Heart right ventricle (tissue), 16 donors: ENCODE measurements at regions not wholly inside any gene's neighbourhood (a gene's known extent, or its start where the extent isn't known, plus 50 kb on each side); places are given as distances from the start of the nearest gene placed in this dataset.
A peak's percentile ranks its signal among the peaks of the same experiment; 100 is the strongest.

ENCODE experiments used
- ATAC-seq, 8 donors: fragments of 200-7000 bp; cut with Tn5 transposase; one replicate each; pipeline ENCODE4 v1.9.1; 2020; ENCODE audit warnings: mild to moderate bottlenecking in 8 of 8, moderate library complexity in 8 of 8, moderate number of reproducible peaks in 1 of 8
- DNase-seq, 2 donors: peaks; one replicate each; pipeline ENCODE4 v3.0.0-alpha.2; 2020
- H3K27ac ChIP-seq, 10 donors: fragments of 200-600 bp; sonication (generic) in 2 of 10; one replicate each; pipeline versions ENCODE4 v1.5.0 to v1.8.0; 2020 to 2022; ENCODE audit warnings: mild to moderate bottlenecking in 3 of 10
- H3K27me3 ChIP-seq, 7 donors: fragments of 200-600 bp; one replicate each; pipeline ENCODE4 v1.8.0; 2021 to 2022; ENCODE audit warnings: mild to moderate bottlenecking in 2 of 7
- H3K36me3 ChIP-seq, 9 donors: fragments of 200-600 bp; sonication (generic) in 1 of 9; one replicate each; pipeline versions ENCODE4 v1.5.0 to v1.8.0; 2020 to 2022; ENCODE audit warnings: mild to moderate bottlenecking in 2 of 9
- H3K4me1 ChIP-seq, 9 donors: fragments of 200-600 bp; sonication (generic) in 1 of 9; one replicate each; pipeline versions ENCODE4 v1.5.0 to v1.8.0; 2020 to 2022; ENCODE audit warnings: mild to moderate bottlenecking in 4 of 9
- H3K4me3 ChIP-seq, 10 donors: fragments of 200-600 bp; sonication (generic) in 2 of 10; one replicate each; pipeline versions ENCODE4 v1.5.0 to v1.8.0; 2020 to 2022; ENCODE audit warnings: mild to moderate bottlenecking in 7 of 10, moderate library complexity in 2 of 10
- H3K9me3 ChIP-seq, 11 donors: fragments of 200-600 bp in 10 of 11; sonication (generic) in 2 of 11; one replicate each; pipeline versions ENCODE4 v1.5.0 to v1.8.0; 2013 to 2022; ENCODE audit warnings: mild to moderate bottlenecking in 2 of 11, control low read depth in 1 of 11, moderate library complexity in 1 of 11
- WGBS, 2 donors: extraction: QIAGEN DNeasy Blood & Tissue Kit; methylation state at CpG; one replicate each; pipeline ENCODE4 v1.1.7; 2013; ENCODE audit warnings: inconsistent platforms in 1 of 2; 5-methylcytosine and 5-hydroxymethylcytosine counted together
- intact Hi-C, 10 donors: fragments of 100-400 bp; cut with DNase I; formaldehyde crosslinking; loops; one replicate each; pipeline versions ENCODE4 v1.11.1 to v1.14.2; 2022
- TF ChIP-seq, protein P1 (sequence below), 9 donors: fragments of 200-600 bp; sonication (generic) in 2 of 9; IDR thresholded peaks; one replicate each; pipeline versions ENCODE4 v1.5.0 to v1.8.0; 2021 to 2022; ENCODE audit warnings: antibody characterized with exemption in 9 of 9, mild to moderate bottlenecking in 5 of 9, moderate library complexity in 1 of 9
- donor health status: Arrhythmogenic right ventricular cardiomyopathy.
- donor health status: ischemic (EF 13 %, LVEDD 7.1; RV severe dilation, severe dysfunction).
- donor health status: healthy with polysubstance abuse.
- donor health status: DM: no; HTN: yes; CAD: no.
- donor health status: DM: no; HTN: no; CAD: no.
- donor health status: ischemic (EF 25% LVEDD 6.9; RV normal size, moderate dysfunction).
- donor health status: ischemic (EF 25% LVEDD 5.7; RV mildly dilated, moderate dysfunction).
- donor health status: healthy.
- donor health status: DM: yes; HTN: yes; CAD: no.
- donor health status: Ischemic cardiomyopathy.
- donor health status: ischemic (EF 35%, LVEDD 5.7; RV mildly dilated, moderate dysfunction).
- donor health status: nonischemic (EF 11% LVEDD 7.7; RV severe dilation, severe dysfunction).
- donor health status: DM: yes; HTN: yes; CAD: no.
- donor health status: PGD.
- donor health status: ischemic (EF 29% LVEDD 5.4; RV normal size, mild dysfunction).
- donor health status: nonischemic (EF 23%, LVEDD 6.1; RV moderate dilation, normal function).

- no peaks in the 10 kb centered on the region for H3K36me3 ChIP-seq
- peaks cover 0 to 15% (median 0%) of the 10 kb centered on the region in 11 donors for H3K9me3 ChIP-seq
- no peak overlapping the region for H3K27ac ChIP-seq
- no peaks in the 10 kb centered on the region for H3K27me3 ChIP-seq
- DNase-seq (no peak), ATAC-seq (peak in 4 of 8 donors; percentile 11 to 81 (median 53))
- TF ChIP-seq, protein P1, sequence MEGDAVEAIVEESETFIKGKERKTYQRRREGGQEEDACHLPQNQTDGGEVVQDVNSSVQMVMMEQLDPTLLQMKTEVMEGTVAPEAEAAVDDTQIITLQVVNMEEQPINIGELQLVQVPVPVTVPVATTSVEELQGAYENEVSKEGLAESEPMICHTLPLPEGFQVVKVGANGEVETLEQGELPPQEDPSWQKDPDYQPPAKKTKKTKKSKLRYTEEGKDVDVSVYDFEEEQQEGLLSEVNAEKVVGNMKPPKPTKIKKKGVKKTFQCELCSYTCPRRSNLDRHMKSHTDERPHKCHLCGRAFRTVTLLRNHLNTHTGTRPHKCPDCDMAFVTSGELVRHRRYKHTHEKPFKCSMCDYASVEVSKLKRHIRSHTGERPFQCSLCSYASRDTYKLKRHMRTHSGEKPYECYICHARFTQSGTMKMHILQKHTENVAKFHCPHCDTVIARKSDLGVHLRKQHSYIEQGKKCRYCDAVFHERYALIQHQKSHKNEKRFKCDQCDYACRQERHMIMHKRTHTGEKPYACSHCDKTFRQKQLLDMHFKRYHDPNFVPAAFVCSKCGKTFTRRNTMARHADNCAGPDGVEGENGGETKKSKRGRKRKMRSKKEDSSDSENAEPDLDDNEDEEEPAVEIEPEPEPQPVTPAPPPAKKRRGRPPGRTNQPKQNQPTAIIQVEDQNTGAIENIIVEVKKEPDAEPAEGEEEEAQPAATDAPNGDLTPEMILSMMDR (IDR thresholded peaks at IDR 0.05): no peak
- intact Hi-C loops: no loop called here
- H3K4me1 ChIP-seq: peaks cover 0 to 8% (median 0%) of the 10 kb centered on the region in 9 donors
- H3K4me3 ChIP-seq: no peak overlapping the region
- 68 to 69% methylated on average over 2 of the region's 2 CpGs for WGBS, 2 donors
Observed at GRCh38 chr4:24690436-24690835, 104.9 kb upstream of the SOD3 start.

GRCh38 chr4:24693636-24694035, 101.7 kb upstream of the SOD3 start:
- intact Hi-C loops: no loop called here
- Histone ChIP-seq H3K27ac (no peak overlapping the region), H3K36me3 (no peaks in the 10 kb centered on the region), H3K27me3 (no peaks in the 10 kb centered on the region), H3K9me3 (peaks cover 0 to 15% (median 0%) of the 10 kb centered on the region in 11 donors), H3K4me3 (no peak overlapping the region), H3K4me1 (peaks cover 0 to 8% (median 0%) of the 10 kb centered on the region in 9 donors)
- ATAC-seq (no peak), DNase-seq (no peak)
- TF ChIP-seq, protein P1 (IDR thresholded peaks at IDR 0.05): no peak

DNA sequence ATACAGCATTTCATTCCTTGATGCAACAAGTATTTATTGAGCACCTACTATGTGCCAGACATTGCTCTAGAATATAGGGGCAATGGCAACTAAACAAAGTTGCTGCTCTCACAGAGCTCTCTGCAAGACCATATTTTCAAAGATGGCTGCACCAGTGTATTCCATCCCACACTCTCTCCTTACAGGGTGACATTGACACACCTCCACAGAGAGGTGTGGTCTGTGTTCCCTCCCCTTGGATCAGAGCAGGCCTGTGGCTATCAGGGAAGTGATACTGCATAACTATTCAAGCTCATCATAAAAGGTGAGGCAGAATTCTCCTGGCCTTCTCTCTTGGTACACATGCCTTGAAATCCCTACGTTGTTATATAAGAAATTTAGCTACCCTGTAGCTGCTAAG, 95.3 kb upstream of the SOD3 start:
- intact Hi-C loops: no loop called here
- no peaks in the 10 kb centered on the region for H3K4me1 ChIP-seq

GRCh38 chr4:24701683-24702082, 93.7 kb upstream of the SOD3 start:
- Histone ChIP-seq H3K9me3 (no peaks in the 10 kb centered on the region), H3K36me3 (no peaks in the 10 kb centered on the region), H3K27me3 (no peaks in the 10 kb centered on the region), H3K4me3 (no peak overlapping the region), H3K4me1 (no peaks in the 10 kb centered on the region), H3K27ac (no peak overlapping the region)
- TF ChIP-seq, protein P1 (IDR thresholded peaks at IDR 0.05): peak in 1 of 9 donors; percentile 10
- ATAC-seq: no peak
- intact Hi-C loops: no loop called here
- 74 to 77% methylated on average over 5 of the region's 5 CpGs for WGBS, 2 donors
- DNase-seq: no peak

More for the DNA sequence above, 95.3 kb upstream of the SOD3 start:
- WGBS, 2 donors: 93 to 100% methylated on average over 1 of the region's 1 CpG
- Histone ChIP-seq H3K4me3 (no peak overlapping the region), H3K36me3 (no peaks in the 10 kb centered on the region), H3K27ac (no peak overlapping the region), H3K9me3 (no peaks in the 10 kb centered on the region), H3K27me3 (no peaks in the 10 kb centered on the region)
- TF ChIP-seq, protein P1 (IDR thresholded peaks at IDR 0.05): no peak
- DNase-seq (no peak), ATAC-seq (no peak)
